ENCODE measurements at regions not wholly inside any gene's neighbourhood (a gene's known extent, or its start where the extent isn't known, plus 50 kb on each side); places are given as distances from the start of the nearest gene placed in this dataset.

DNA sequence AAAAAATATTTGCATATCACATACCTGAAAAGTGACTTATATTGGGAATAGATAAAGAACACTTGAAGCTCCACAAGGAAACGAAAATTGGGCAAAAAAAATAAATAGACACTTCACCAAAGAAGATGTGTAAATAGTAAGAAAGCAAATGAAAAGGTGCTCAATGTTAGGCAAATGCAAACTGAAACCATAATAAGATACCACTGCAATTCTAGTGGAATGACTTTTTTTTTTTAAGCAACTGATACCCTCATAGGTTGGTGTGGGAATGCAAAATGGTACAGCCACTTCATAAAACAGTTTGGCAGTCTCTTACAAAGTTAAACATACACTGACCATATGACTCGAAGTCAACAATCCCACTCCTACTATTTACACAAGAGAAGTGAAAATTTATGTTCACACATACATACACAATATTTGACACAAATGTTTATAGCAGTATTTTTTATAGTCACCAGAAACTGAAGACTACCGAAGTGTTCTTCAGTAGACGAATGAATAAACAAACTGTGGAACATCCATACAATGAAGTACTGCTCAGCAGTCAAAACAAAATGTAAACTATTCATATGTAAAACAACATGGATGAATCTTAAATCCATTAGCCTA lies 176.3 kb downstream of the ZMAT3 start:
- Mint-ChIP-seq H3K27ac (no peak overlapping the region), H3K27me3 (no peaks in the 10 kb centered on the region), H3K36me3 (no peaks in the 10 kb centered on the region), H3K4me3 (no peak overlapping the region), H3K9me3 (peaks cover 4% of the 10 kb centered on the region), H3K4me1 (ENCODE audit: unreplicated experiment) (peaks cover 2% of the 10 kb centered on the region)
- TF ChIP-seq, protein P1, sequence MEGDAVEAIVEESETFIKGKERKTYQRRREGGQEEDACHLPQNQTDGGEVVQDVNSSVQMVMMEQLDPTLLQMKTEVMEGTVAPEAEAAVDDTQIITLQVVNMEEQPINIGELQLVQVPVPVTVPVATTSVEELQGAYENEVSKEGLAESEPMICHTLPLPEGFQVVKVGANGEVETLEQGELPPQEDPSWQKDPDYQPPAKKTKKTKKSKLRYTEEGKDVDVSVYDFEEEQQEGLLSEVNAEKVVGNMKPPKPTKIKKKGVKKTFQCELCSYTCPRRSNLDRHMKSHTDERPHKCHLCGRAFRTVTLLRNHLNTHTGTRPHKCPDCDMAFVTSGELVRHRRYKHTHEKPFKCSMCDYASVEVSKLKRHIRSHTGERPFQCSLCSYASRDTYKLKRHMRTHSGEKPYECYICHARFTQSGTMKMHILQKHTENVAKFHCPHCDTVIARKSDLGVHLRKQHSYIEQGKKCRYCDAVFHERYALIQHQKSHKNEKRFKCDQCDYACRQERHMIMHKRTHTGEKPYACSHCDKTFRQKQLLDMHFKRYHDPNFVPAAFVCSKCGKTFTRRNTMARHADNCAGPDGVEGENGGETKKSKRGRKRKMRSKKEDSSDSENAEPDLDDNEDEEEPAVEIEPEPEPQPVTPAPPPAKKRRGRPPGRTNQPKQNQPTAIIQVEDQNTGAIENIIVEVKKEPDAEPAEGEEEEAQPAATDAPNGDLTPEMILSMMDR (conservative IDR thresholded peaks at IDR 0.05) = no peak
- DNase-seq (ENCODE audit: extremely low spot score, unreplicated experiment) = no peak
